ENCODE measurements at regions not wholly inside any gene's neighbourhood (a gene's known extent, or its start where the extent isn't known, plus 50 kb on each side); places are given as distances from the start of the nearest gene placed in this dataset.

DNA sequence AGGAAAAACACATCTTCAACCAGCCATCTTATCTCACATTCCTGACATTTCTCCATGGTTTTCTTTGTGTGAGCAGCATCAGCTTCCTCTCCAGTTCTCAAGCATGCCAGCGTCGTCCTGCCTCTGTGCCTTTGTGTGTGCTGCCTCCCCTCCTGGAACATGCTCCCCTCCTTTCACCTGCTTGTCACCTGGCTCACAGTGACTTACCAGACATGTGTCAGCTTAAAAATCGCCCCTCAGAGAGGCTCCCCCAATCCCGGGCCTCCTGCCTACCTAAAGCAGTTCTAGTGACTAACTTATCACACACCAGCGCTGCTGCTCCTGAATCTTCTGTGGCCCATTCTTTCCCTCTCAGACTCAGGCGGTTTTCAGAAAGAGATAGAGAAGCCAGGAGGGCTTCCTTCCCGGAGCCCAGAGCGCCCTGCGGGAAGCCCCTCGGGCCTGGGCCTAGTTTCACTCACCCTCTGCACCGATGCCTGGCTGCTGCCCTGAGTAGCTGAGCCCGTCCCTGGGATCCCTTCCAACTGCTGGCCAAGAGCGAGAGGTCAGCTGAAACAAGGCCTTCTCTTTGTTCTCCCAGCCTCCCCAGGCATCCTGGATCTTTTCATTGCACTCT, 51.1 kb upstream of the MVB12B start:
- DNase-seq: no peak

DNA sequence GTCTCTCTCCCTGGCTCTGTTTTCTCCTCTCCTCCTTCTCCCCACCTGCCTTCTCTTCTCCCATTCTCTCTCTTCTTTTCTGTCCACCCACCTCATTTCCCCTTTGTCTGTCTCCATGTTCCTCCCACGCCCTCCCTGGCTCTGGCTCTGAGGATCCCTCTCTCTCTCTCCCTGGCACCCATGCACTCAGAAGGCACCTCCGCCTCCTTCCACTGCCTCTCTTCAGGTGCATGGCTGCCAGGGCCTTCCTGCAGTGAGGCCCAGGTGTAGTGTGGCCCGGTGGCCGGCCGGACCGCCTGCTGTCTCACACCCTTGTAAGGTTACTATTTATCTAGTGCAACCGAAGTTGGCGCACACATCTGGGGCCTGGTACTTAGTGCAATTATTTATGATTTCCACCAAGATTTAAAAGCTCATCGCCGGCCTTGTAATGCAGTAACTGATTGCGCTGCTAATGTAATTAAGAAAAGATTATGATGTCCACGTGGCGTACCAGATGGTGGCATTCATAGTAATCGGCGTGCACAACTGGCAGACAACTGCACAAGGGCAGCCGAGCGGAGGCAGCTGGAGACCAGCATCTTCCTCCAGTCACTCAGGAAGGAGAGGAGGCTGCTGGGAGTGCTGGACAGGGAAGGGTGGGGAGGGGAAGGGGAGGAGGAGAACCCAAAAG, 50.4 kb upstream of the MVB12B start:
- DNase-seq: no peak
